ENCODE measurements at regions not wholly inside any gene's neighbourhood (a gene's known extent, or its start where the extent isn't known, plus 50 kb on each side); places are given as distances from the start of the nearest gene placed in this dataset.

DNA sequence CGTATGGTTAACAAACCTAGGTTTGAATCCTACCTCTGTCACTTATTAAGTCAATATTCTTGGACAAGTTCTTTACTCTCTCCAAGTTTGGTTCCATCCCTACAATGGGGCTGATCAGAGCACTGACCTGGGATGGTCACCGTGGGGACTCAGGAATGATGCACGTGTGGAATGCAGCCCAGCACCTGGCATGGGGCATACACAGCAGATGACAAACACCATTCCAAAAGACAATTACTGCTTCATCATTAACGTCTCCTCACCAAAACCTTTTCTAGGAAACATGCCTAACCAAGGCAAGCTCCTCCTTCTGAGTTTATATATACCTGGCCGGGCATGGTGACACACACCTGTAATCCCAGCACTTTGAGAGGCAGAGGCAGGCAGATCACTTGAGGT is 532.9 kb upstream of the ID2 start:
- H3K4me3 ChIP-seq (ENCODE audit: low read depth, low read length) = no peak overlapping the region
- TF ChIP-seq, protein P1, sequence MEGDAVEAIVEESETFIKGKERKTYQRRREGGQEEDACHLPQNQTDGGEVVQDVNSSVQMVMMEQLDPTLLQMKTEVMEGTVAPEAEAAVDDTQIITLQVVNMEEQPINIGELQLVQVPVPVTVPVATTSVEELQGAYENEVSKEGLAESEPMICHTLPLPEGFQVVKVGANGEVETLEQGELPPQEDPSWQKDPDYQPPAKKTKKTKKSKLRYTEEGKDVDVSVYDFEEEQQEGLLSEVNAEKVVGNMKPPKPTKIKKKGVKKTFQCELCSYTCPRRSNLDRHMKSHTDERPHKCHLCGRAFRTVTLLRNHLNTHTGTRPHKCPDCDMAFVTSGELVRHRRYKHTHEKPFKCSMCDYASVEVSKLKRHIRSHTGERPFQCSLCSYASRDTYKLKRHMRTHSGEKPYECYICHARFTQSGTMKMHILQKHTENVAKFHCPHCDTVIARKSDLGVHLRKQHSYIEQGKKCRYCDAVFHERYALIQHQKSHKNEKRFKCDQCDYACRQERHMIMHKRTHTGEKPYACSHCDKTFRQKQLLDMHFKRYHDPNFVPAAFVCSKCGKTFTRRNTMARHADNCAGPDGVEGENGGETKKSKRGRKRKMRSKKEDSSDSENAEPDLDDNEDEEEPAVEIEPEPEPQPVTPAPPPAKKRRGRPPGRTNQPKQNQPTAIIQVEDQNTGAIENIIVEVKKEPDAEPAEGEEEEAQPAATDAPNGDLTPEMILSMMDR (IDR thresholded peaks at IDR 0.05; ENCODE audit: control insufficient read depth, extremely low read depth, insufficient read depth) = no peak
- DNase-seq (ENCODE audit: low read depth) = no peak

DNA sequence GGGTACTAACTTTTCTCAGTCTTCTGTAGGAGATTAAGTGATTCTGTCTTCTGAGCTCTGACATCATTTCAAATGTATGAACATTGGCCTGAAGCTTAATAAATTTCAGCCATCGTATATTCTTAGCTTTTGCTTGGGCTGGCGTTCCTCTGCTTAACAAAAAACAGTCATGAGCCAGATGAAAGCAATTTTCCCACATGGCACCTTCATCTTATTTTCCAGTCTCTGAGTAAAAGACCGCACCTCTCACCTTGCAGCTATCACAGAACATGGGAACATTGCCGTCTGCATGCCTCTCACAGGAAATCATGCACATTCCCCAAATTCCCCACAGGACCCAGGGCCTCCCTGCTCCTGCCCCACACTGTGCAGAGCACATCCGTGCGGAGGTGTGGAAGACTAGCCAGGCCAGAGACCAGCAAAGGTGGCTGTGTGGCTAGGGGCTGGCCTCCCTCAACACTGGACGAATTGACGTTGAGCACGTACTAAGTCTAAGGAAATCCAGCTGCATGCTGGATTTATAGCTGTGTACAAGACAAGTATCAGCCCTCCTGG is 531.8 kb upstream of the ID2 start:
- no peak overlapping the region for H3K4me3 ChIP-seq (ENCODE audit: low read depth, low read length)
- TF ChIP-seq, protein P1 (IDR thresholded peaks at IDR 0.05; ENCODE audit: control insufficient read depth, extremely low read depth, insufficient read depth) = no peak
- no peak for DNase-seq (ENCODE audit: low read depth)

DNA sequence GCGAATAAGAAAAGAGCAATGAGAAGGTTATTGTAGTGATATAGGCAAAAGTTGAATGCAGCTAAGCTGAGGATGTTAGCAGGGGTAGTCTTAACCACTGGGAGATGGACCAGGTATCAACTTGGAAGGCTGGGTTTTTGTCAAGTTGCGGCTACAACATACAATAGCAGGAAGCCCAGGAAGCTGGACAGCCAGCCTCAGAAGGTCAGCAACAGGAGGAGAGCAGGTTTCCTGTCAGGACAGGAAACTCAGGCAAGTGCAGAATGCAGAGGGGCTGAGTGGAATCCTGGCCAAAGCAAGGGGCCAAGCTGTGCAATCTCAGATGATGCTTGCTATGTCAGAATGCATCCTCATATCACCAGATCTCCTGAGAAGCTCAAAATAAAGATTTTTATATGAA is 530.0 kb upstream of the ID2 start:
- no peak overlapping the region for H3K4me3 ChIP-seq (ENCODE audit: low read depth, low read length)
- TF ChIP-seq, protein P1 (IDR thresholded peaks at IDR 0.05; ENCODE audit: control insufficient read depth, extremely low read depth, insufficient read depth) = no peak
- no peak for DNase-seq (ENCODE audit: low read depth)

DNA sequence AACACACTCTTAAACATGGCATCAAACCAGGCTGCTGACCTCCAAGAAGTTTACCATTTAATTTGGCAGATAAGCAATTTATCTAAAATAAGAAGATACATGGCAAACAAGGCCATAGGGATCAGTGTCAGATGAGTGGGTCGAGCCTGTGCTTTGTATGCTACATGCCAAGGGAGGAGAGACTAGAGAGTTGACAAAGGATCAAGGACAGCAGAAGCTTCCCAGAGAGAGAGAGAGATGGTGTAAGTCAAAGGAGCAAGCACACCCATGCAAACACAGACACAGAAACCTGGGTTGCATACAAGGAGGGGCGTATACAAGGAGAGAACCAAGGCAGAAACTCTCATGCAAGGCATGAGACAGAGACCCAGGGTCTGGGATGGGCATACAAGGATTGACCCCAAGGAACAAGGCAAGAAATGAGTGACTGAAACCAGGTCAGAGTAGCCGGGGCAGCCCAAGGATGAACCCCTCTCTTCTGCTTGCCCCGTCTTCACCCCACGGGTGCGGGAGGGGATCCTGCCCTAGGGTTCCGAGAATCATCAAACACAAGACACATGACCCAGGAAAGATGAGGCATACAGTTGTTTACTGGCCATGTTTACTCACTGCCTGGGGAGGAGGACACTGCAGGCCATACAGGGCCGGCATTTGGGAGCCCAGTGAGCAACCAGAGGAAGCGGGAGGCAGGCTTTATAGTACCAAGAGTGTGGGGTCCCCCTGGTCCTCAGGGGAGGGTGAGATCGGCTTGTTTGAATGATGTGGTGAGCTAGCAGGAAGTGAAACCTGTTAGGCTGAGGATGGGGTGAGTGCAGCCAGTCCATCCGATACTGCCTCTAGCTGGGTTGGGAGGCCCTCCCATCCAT is 529.2 kb upstream of the ID2 start:
- TF ChIP-seq, protein P1 (IDR thresholded peaks at IDR 0.05; ENCODE audit: control insufficient read depth, extremely low read depth, insufficient read depth) = no peak
- DNase-seq (ENCODE audit: low read depth) = no peak
- H3K4me3 ChIP-seq (ENCODE audit: low read depth, low read length) = no peak overlapping the region

DNA sequence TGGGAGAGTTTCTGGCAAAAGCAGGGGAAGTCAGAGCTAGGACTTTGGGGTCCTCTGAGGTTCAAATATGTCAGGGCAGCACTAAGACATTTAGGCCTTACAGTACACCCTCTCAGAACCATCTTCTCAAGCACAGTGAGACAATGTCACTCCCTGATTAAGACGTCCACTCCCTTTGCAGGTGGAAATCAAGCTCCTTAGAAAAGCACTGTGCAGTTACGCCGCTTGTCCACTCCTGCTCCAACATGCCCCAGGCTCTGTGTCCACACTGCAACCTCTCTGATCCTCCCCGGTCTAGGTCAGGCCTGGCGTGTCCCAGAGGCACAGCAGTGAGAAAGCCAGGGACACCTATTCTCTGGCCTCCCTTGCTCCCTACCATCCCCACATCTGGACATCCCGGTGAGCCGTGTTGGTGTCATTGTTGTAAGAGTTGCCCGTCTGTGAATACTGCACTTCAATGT is 528.6 kb upstream of the ID2 start:
- H3K4me3 ChIP-seq (ENCODE audit: low read depth, low read length) = no peak overlapping the region
- DNase-seq (ENCODE audit: low read depth) = no peak
- TF ChIP-seq, protein P1 (IDR thresholded peaks at IDR 0.05; ENCODE audit: control insufficient read depth, extremely low read depth, insufficient read depth) = no peak

DNA sequence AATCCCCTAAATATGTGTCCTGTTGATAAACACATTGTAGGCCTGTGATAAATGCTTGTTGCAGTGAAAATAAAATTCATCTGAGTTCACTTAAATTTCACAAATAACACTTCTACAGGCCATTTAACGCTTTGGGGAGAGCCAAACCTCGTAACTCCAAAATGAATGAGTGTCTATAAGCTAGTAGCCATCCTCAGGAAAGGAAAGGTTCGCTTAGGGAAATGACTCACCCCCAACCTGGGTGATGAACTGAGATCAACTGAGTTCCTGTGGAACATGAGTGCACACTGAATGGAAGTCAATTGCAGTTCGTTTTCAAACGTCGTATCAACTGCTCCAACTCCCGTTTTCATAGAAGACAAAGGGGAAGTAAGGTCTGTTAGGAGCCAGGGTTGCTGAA is 527.6 kb upstream of the ID2 start:
- no peak overlapping the region for H3K4me3 ChIP-seq (ENCODE audit: low read depth, low read length)
- no peak for DNase-seq (ENCODE audit: low read depth)
- TF ChIP-seq, protein P1 (IDR thresholded peaks at IDR 0.05; ENCODE audit: control insufficient read depth, extremely low read depth, insufficient read depth) = no peak
